HUES64 (cell line): ENCODE measurements at regions not wholly inside any gene's neighbourhood (a gene's known extent, or its start where the extent isn't known, plus 50 kb on each side); places are given as distances from the start of the nearest gene placed in this dataset.

Experiments
- H3K27ac ChIP-seq: 2 replicates; pipeline ENCODE4 v1.7.0; 2013; ENCODE audit warnings: low read depth, low read length, inconsistent platforms
- H3K27me3 ChIP-seq: 2 replicates; pipeline ENCODE4 v1.6.1; 2013; ENCODE audit warnings: mild to moderate bottlenecking, low read length; ENCODE audit not compliant: insufficient read depth
- H3K36me3 ChIP-seq: 2 replicates; pipeline ENCODE4 v1.6.1; 2013; ENCODE audit warnings: mild to moderate bottlenecking, low read length; ENCODE audit not compliant: insufficient read depth
- H3K4me1 ChIP-seq: 2 replicates; pipeline ENCODE4 v1.6.1; 2013; ENCODE audit warnings: mild to moderate bottlenecking, low read length, moderate library complexity; ENCODE audit not compliant: insufficient read depth
- H3K4me3 ChIP-seq: 2 replicates; pipeline ENCODE4 v1.5.1; 2013; ENCODE audit warnings: mild to moderate bottlenecking, low read length, moderate library complexity
- H3K9ac ChIP-seq: 2 replicates; pipeline ENCODE4 v1.6.1; 2013; ENCODE audit warnings: mild to moderate bottlenecking, low read depth, low read length
- H3K9me3 ChIP-seq: 2 replicates; pipeline ENCODE4 v1.6.1; 2013; ENCODE audit warnings: low read depth, low read length; ENCODE audit not compliant: insufficient read depth
- WGBS: fragments of 150-250, 120-280 bp; methylation state at CpG from one replicate; pipeline ENCODE4 v1.1.7; 2013; ENCODE audit warnings: missing lambda C conversion rate; 5-methylcytosine and 5-hydroxymethylcytosine counted together

DNA sequence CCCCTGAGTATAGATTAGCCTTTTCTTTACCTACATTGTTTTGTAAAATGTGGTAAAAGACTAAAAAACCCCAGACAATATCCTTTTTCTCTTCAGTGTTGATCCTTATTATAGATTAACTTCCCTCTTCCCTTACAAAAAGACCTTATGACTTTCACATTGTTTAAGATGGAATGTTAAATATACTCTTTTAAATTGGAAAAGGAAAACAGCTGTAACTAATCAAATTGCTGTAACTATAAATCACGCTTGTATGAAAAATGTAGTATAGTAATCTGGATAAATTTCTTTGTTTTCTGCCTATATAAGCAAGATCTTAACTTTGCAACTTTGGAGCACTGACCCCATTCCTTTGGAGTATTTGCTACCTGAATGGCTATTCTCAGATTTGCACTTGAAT is 383.1 kb downstream of the FAM170A start:
- H3K4me1 ChIP-seq, result peaks cover 3% of the 10 kb centered on the region; the same call in 1 of the 2 replicates
- H3K27ac ChIP-seq, result no peak overlapping the region
- no peaks in the 10 kb centered on the region for H3K27me3 ChIP-seq
- no peak overlapping the region for H3K9ac ChIP-seq
- 100% methylated on average over 1 of the region's 1 CpG for whole genome bisulfite sequencing
- H3K9me3 ChIP-seq, result no peaks in the 10 kb centered on the region
- no peaks in the 10 kb centered on the region for H3K36me3 ChIP-seq
- no peak overlapping the region for H3K4me3 ChIP-seq

DNA sequence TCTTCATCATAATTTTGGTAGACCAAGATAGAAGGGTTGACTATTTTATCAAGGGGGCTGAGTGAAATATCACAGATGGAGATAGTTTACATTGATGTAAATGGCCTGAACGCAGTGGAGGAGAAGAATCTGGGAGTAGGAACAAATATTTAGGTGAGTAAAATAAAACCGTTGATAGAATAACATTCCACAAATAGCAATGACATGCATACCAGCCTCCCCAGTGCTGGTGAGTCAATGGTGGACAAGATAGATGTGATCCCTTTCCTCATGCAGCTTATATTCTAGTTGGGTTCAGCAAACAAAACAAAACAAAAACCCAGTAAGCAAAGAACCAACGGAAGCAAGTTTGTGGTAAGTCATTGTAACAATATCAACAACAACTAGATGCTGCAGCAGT is 385.2 kb downstream of the FAM170A start:
- Histone ChIP-seq H3K9ac (no peak overlapping the region), H3K9me3 (no peaks in the 10 kb centered on the region), H3K4me3 (no peak overlapping the region), H3K4me1 (peaks cover 3% of the 10 kb centered on the region; the same call in 1 of the 2 replicates), H3K27me3 (no peaks in the 10 kb centered on the region), H3K27ac (no peak overlapping the region), H3K36me3 (no peaks in the 10 kb centered on the region)
- WGBS, result 88% methylated on average over 1 of the region's 3 CpGs

DNA sequence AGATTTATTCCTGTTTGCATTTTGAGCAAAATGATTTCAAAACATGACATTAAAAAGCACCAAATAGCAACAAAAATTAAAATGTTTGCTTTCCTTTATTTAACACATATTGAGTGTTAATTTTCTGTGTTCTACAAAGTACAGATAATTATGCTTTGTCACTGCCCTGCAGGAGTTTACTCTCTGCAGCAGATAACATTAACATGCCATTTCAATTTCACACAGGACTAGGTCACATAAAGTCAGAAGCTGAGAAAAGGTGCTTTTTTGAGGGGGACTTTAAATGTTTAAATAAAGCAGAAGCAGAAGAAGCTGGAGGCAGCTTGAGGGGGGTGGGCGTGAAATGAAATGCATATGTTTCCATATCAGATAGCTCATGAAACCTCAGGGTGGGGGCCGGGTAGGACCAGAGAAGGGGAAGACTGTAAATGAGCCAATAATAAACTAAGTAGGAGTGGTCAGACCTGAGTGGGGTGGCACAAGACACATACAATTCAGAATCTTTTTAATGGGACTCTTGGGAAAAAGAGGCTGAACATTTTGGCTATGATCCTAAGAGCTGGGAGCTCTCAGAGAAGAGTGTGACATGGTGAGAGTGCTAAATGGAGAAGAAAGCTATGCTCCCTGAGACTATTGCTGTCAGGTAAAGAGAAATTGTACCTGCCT is 387.5 kb downstream of the FAM170A start:
- WGBS, result 89% methylated on average over 2 of the region's 2 CpGs

DNA sequence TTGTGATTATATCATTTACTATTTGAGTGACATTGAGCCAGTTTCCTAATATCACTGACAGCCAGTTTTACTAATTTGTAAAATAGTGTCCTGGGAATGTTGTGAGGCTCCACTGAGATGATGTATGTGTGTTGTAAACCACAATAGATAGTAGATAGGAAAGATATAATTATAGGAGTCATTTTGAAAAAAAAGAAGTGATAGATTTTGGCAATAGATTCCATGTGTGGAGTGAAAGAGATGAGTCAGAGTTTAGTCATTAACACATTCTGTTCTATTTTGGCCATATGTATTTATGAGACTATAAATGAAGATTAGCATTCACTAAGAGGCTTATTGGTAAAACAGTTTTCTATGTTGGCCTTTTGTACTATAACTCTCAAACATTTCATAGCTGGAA is 388.2 kb downstream of the FAM170A start:
- H3K36me3 ChIP-seq, result no peaks in the 10 kb centered on the region
- H3K9ac ChIP-seq, result no peak overlapping the region
- H3K4me1 ChIP-seq, result peaks cover 3% of the 10 kb centered on the region; the same call in 1 of the 2 replicates
- H3K27ac ChIP-seq, result no peak overlapping the region
- no peaks in the 10 kb centered on the region for H3K9me3 ChIP-seq
- H3K27me3 ChIP-seq, result no peaks in the 10 kb centered on the region
- no peak overlapping the region for H3K4me3 ChIP-seq

More for the DNA sequence above, 387.5 kb downstream of the FAM170A start:
- peaks cover 3% of the 10 kb centered on the region; the same call in 1 of the 2 replicates for H3K4me1 ChIP-seq
- H3K36me3 ChIP-seq, result no peaks in the 10 kb centered on the region
- no peak overlapping the region for H3K4me3 ChIP-seq
- H3K9ac ChIP-seq, result no peak overlapping the region
- no peaks in the 10 kb centered on the region for H3K27me3 ChIP-seq
- H3K27ac ChIP-seq, result no peak overlapping the region
- no peaks in the 10 kb centered on the region for H3K9me3 ChIP-seq

DNA sequence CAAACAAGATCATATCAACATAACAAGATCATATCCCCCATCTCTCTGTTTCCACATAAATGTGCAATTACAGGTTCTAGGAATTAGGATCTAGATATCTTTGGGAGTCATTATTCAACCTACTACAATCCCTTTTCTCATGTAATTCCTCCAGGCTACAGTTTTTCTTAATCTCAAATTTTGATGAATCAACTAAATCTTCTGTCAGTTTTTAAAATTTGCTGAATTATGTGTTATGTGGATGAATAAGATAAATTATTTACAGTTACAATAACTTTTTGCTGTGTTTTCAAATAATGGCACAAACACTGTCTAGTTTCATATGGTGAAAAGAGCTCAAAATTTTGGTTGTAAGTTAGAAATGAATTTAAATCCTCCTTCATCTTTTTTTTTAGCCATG is 405.8 kb downstream of the FAM170A start:
- H3K27ac ChIP-seq, result no peak overlapping the region
- H3K4me1 ChIP-seq, result no peaks in the 10 kb centered on the region
- no peaks in the 10 kb centered on the region for H3K36me3 ChIP-seq
- no peaks in the 10 kb centered on the region for H3K9me3 ChIP-seq
- H3K4me3 ChIP-seq, result no peak overlapping the region
- no peak overlapping the region for H3K9ac ChIP-seq
- no peaks in the 10 kb centered on the region for H3K27me3 ChIP-seq

DNA sequence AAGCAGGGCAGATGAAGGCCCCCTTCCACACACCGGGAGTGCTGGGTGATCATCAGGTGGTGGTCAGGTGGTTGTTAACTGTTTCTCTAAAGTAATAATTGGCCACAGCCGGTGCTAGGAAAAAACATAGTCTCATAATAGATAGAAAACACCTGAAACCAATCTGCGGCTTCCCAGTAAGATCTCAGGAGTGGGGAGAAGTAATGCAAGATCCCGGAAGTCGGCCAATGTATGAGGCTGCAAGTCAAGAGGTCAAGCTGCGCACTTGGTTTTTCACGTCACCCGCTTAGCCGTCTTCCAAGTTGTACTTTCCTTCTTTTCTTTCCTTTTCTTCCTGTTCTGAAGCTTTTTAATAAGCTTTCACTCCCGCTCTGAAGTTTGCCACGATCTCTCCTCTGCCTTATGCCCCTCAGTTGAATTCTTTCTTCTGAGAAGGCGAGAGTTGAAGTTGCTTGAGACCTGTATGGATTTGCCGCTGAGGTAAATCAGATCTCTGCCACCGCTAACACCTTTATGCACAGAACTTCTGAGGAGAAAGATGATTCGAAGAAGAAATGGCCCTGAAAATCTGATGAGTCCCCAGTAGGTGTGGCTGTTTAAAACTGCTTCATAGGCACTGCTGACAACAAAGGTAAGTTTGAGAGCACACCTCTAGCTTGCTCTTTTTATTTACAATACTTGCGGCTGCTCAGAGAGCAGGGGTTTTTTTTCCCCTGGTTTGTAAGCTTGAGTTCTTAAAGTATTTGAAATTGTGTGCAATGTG is 406.6 kb downstream of the FAM170A start:
- WGBS, result 97% methylated on average over 16 of the region's 16 CpGs
- Histone ChIP-seq H3K27ac (no peak overlapping the region), H3K4me1 (no peaks in the 10 kb centered on the region), H3K9me3 (no peaks in the 10 kb centered on the region), H3K9ac (no peak overlapping the region), H3K27me3 (no peaks in the 10 kb centered on the region), H3K4me3 (no peak overlapping the region), H3K36me3 (no peaks in the 10 kb centered on the region)

DNA sequence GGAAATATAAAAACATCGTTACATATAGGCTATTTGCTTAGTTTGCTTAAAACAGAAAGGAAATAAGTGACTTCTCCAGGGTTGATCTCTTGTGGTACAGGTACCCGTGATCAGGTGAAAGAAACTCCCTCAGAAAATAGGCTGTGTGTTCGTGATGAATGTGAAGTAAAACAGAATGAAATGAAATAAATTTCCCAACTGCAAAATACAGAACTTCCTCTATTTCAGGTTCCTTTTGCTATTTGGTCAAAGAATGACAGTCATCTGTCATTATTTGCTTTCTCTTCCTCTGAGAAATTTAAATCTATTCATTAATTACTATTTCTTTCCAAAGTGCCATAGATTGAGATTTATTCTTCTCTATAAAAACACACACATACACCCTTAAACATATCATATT is 408.1 kb downstream of the FAM170A start:
- Histone ChIP-seq H3K27me3 (no peaks in the 10 kb centered on the region), H3K4me1 (no peaks in the 10 kb centered on the region), H3K4me3 (no peak overlapping the region), H3K27ac (no peak overlapping the region), H3K9me3 (no peaks in the 10 kb centered on the region), H3K9ac (no peak overlapping the region), H3K36me3 (no peaks in the 10 kb centered on the region)
- 100% methylated on average over 2 of the region's 3 CpGs for WGBS

DNA sequence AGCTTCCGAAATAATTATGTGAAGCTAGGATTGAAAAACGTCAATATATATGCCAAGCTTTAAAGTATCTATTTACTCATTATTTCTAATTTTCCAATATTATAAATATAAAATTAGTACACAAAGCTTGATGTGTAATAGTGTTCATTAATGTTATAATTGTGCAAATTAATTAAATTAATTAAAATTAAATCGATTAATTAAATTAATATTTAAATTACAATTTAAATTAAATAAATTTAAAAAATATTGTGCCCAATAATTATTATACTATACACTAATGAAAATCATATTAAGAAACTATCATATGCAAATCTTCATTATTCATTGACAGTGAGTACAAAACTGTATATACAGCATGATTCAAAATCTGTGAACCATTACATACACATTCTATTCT is 409.8 kb downstream of the FAM170A start:
- Histone ChIP-seq H3K9ac (no peak overlapping the region), H3K27me3 (no peaks in the 10 kb centered on the region), H3K27ac (no peak overlapping the region), H3K4me1 (no peaks in the 10 kb centered on the region), H3K9me3 (no peaks in the 10 kb centered on the region), H3K36me3 (no peaks in the 10 kb centered on the region), H3K4me3 (no peak overlapping the region)
- no CpG with 5 or more reads among the region's 3 CpGs for WGBS

DNA sequence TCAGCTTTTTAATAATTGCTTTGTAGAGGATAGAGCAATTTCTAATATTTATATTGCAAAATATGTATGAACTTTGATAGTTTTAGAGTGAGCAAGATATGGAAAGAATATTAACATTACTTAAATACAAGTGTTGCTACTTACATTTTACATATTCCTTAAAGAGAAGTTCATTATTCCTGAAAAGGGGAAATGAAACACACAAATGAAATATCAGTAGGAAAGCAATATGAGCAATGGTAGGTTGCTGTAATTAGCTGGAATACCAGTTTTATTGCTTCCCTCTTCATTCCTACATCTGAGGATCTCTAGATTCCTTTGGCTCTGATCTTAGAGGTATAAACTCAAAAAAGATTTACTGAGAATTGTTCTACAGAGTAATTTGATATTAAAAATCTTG is 414.1 kb downstream of the FAM170A start:
- Histone ChIP-seq H3K4me1 (no peaks in the 10 kb centered on the region), H3K9me3 (no peaks in the 10 kb centered on the region), H3K9ac (no peak overlapping the region), H3K4me3 (no peak overlapping the region), H3K27me3 (no peaks in the 10 kb centered on the region), H3K36me3 (no peaks in the 10 kb centered on the region), H3K27ac (no peak overlapping the region)

DNA sequence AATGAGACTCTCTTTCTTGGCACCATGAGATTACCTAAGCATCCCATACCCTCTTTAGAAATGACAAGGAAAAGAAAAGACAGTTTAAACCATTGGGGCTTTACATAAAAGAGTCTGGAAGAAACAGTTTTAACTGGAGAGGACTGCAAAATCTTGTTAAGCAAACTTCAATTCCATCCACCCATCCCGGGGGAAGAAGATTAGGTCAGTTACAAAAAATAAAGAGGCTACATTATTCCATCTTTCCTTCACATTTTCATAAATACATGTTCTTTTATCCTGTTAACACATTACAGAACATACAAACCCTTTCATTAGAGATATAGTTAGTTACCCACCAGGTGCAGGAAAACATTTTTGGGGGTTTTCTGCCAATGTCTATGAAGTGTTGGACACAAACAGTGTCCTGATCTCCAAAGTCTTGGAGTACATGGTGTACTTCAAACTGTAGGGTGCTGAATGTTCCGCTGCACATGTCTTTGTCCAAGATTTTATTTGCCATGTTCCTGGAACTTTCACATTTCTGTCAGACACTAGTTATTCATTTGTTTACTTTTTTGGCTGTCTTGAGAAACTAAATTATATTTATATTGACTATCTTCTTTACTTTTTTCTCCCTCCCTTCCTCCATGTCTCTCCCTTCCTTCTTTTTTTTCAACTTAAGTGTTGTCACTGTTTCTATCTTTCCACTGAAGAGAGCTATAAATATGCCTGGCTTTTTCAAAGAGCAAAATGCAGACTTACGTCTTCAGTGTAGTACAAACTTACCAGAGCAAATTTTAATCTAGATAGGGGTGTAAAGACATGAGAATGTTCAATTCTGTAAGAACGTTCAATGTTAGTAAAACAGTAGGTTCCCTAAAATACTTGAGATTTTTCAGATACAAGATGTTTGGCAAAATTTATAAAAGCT is 410.9 kb upstream of the PRR16 start:
- Histone ChIP-seq H3K27me3 (no peaks in the 10 kb centered on the region), H3K4me3 (no peak overlapping the region), H3K9me3 (no peaks in the 10 kb centered on the region), H3K4me1 (no peaks in the 10 kb centered on the region), H3K27ac (no peak overlapping the region), H3K36me3 (no peaks in the 10 kb centered on the region), H3K9ac (no peak overlapping the region)
- 94% methylated on average over 4 of the region's 4 CpGs for WGBS

DNA sequence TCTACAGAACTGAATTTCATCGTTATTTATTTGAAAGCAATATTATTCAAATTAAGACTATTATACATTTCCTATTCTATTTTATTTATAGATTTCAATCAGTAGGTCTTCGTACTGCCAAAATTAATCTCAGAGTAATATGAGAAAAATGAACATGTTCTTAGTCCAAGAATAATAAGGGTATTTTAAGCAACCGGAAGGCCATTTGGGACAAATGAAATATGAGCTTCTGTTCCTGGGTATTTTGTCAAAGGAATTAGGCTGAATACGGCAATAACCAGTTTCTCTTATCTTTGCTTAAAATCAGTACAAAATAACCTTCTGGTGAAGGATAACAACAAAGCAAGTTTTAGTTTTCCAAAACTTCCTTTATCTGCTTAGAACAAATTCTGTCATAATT is 410.3 kb upstream of the PRR16 start:
- 97% methylated on average over 3 of the region's 4 CpGs for WGBS
- Histone ChIP-seq H3K27ac (no peak overlapping the region), H3K9ac (no peak overlapping the region), H3K27me3 (no peaks in the 10 kb centered on the region), H3K36me3 (no peaks in the 10 kb centered on the region), H3K4me1 (no peaks in the 10 kb centered on the region), H3K4me3 (no peak overlapping the region), H3K9me3 (no peaks in the 10 kb centered on the region)
